HFF-Myc (cell line): ENCODE measurements at regions not wholly inside any gene's neighbourhood (a gene's known extent, or its start where the extent isn't known, plus 50 kb on each side); places are given as distances from the start of the nearest gene placed in this dataset.
"Not testable (repeated sequence)": the region's sequence is repeated elsewhere in the genome, so short reads cannot be mapped to it uniquely, and the experiment has no call there.

Experiments used
- DNase-seq: peaks from one replicate; pipeline ENCODE4 v3.0.0-alpha.2; 2011; ENCODE audit warnings: low read depth; ENCODE audit errors: extremely low read depth
- H3K4me3 ChIP-seq: replicated peaks from 2 replicates; pipeline ENCODE4 v1.5.1; 2011; ENCODE audit warnings: low read depth, mild to moderate bottlenecking, control low read depth, low read length
- CTCF ChIP-seq: IDR thresholded peaks from 2 replicates; pipeline ENCODE4 v1.5.1; 2012; ENCODE audit warnings: mild to moderate bottlenecking, low read depth, low read length, control low read depth; ENCODE audit errors: missing control alignments

GRCh38 chr16:88128556-88128955 lies 177.3 kb downstream of the BANP start:
- DNase-seq: no peak
- TF ChIP-seq CTCF: no peak
- H3K4me3 ChIP-seq: no peak overlapping the region

- not testable (repeated sequence) for H3K4me3 ChIP-seq, DNase-seq
Measured at GRCh38 chr16:88129133-88129532, 177.9 kb downstream of the BANP start.

GRCh38 chr16:88130016-88130415 lies 178.8 kb downstream of the BANP start:
- no peak for TF ChIP-seq CTCF
- no peak overlapping the region for H3K4me3 ChIP-seq
- DNase-seq: no peak

- no peak overlapping the region for H3K4me3 ChIP-seq
- DNase-seq: no peak
- TF ChIP-seq CTCF: no peak
Measured at GRCh38 chr16:88130681-88131080, 179.4 kb downstream of the BANP start.

- DNase-seq: no peak
- H3K4me3 ChIP-seq: no peak overlapping the region
- no peak for TF ChIP-seq CTCF
Measured at GRCh38 chr16:88131256-88131655, 180.0 kb downstream of the BANP start.

- TF ChIP-seq CTCF: no peak
- H3K4me3 ChIP-seq: no peak overlapping the region
- DNase-seq: no peak
Measured at GRCh38 chr16:88131966-88132365, 180.7 kb downstream of the BANP start.

- TF ChIP-seq CTCF: no peak
- H3K4me3 ChIP-seq: no peak overlapping the region
- no peak for DNase-seq
Measured at GRCh38 chr16:88132836-88133506, 181.7 kb downstream of the BANP start.

GRCh38 chr16:88133507-88133843 lies 182.2 kb downstream of the BANP start:
- no peak for DNase-seq
- H3K4me3 ChIP-seq: no peak overlapping the region
- no peak for TF ChIP-seq CTCF

GRCh38 chr16:88134172-88134898 lies 183.1 kb downstream of the BANP start:
- not testable (repeated sequence) for H3K4me3 ChIP-seq, DNase-seq

GRCh38 chr16:88134899-88135682 lies 183.9 kb downstream of the BANP start:
- DNase-seq, H3K4me3 ChIP-seq: not testable (repeated sequence)
